GM21786 (cell line): ENCODE measurements at regions not wholly inside any gene's neighbourhood (a gene's known extent, or its start where the extent isn't known, plus 50 kb on each side); places are given as distances from the start of the nearest gene placed in this dataset.

ENCODE experiments used
- ATAC-seq: cut with Tn5 transposase; IDR thresholded peaks from one replicate; pipeline ENCODE4 v1.9.1; 2021; ENCODE audit not compliant: unreplicated experiment

- no peak for ATAC-seq
These were observed 999.2 kb downstream of the ADGRL3 start for GRCh38 chr4:62199291-62199810.

- no peak for ATAC-seq
These were observed 996.2 kb downstream of the ADGRL3 start for GRCh38 chr4:62196338-62196737.

- no peak for ATAC-seq
These were observed 994.2 kb downstream of the ADGRL3 start for GRCh38 chr4:62194342-62194741.

- no peak for ATAC-seq
These were observed 993.6 kb downstream of the ADGRL3 start for GRCh38 chr4:62193761-62194160.

- ATAC-seq, result no peak
These were observed 991.5 kb downstream of the ADGRL3 start for GRCh38 chr4:62191451-62192240.

- ATAC-seq, result no peak
These were observed 970.1 kb downstream of the ADGRL3 start for GRCh38 chr4:62170235-62170634.

- no peak for ATAC-seq
These were observed 968.6 kb downstream of the ADGRL3 start for GRCh38 chr4:62168681-62169080.

GRCh38 chr4:62162606-62163005 lies 962.5 kb downstream of the ADGRL3 start:
- no peak for ATAC-seq

- no peak for ATAC-seq
These were observed 961.3 kb downstream of the ADGRL3 start for GRCh38 chr4:62161446-62161845.

- no peak for ATAC-seq
These were observed 959.8 kb downstream of the ADGRL3 start for GRCh38 chr4:62159876-62160275.

GRCh38 chr4:62159306-62159705 lies 959.2 kb downstream of the ADGRL3 start:
- no peak for ATAC-seq

- ATAC-seq, result no peak
These were observed 956.1 kb downstream of the ADGRL3 start for GRCh38 chr4:62156205-62156604.

GRCh38 chr4:62145276-62145675 lies 945.1 kb downstream of the ADGRL3 start:
- ATAC-seq, result no peak

GRCh38 chr4:62144431-62144830 lies 944.3 kb downstream of the ADGRL3 start:
- no peak for ATAC-seq

- ATAC-seq, result no peak
These were observed 935.5 kb downstream of the ADGRL3 start for GRCh38 chr4:62135565-62136156.

GRCh38 chr4:62133977-62134376 lies 933.9 kb downstream of the ADGRL3 start:
- no peak for ATAC-seq

- ATAC-seq, result no peak
These were observed 933.2 kb downstream of the ADGRL3 start for GRCh38 chr4:62133101-62133897.

GRCh38 chr4:62131049-62131448 lies 930.9 kb downstream of the ADGRL3 start:
- ATAC-seq, result no peak

GRCh38 chr4:62130637-62131036 lies 930.5 kb downstream of the ADGRL3 start:
- ATAC-seq, result no peak

GRCh38 chr4:62130230-62130629 lies 930.1 kb downstream of the ADGRL3 start:
- no peak for ATAC-seq
